ENCODE measurements at regions not wholly inside any gene's neighbourhood (a gene's known extent, or its start where the extent isn't known, plus 50 kb on each side); places are given as distances from the start of the nearest gene placed in this dataset.

- DNase-seq = no peak
Measured at GRCh38 chr21:14869984-14870852, 194.6 kb downstream of the NRIP1 start.

- no peak for DNase-seq
Measured at GRCh38 chr21:14866859-14867765, 197.7 kb downstream of the NRIP1 start.

- peak; percentile 20 for DNase-seq
Measured at GRCh38 chr21:14864211-14865021, 200.4 kb downstream of the NRIP1 start.

GRCh38 chr21:14863745-14864210 lies 201.0 kb downstream of the NRIP1 start:
- no peak for DNase-seq

- DNase-seq = peak; percentile 12
Measured at GRCh38 chr21:14862794-14863720, 201.7 kb downstream of the NRIP1 start.

- DNase-seq = no peak
Measured at GRCh38 chr21:14858311-14858710, 206.5 kb downstream of the NRIP1 start.

GRCh38 chr21:14857529-14857928 lies 207.3 kb downstream of the NRIP1 start:
- DNase-seq = no peak

- DNase-seq = no peak
Measured at GRCh38 chr21:14850394-14850793, 214.4 kb downstream of the NRIP1 start.

GRCh38 chr21:14846621-14847020 lies 218.2 kb downstream of the NRIP1 start:
- DNase-seq = no peak

- DNase-seq = no peak
Measured at GRCh38 chr21:14844001-14844400, 220.8 kb downstream of the NRIP1 start.

- DNase-seq = no peak
Measured at GRCh38 chr21:14842601-14843000, 222.2 kb downstream of the NRIP1 start.

GRCh38 chr21:14841511-14842472 lies 223.0 kb downstream of the NRIP1 start:
- no peak for DNase-seq

- no peak for DNase-seq
Measured at GRCh38 chr21:14838400-14838799, 226.4 kb downstream of the NRIP1 start.

GRCh38 chr21:14836950-14837349 lies 227.8 kb downstream of the NRIP1 start:
- no peak for DNase-seq

- DNase-seq = no peak
Measured at GRCh38 chr21:14833666-14834351, 231.0 kb downstream of the NRIP1 start.

GRCh38 chr21:14833241-14833640 lies 231.6 kb downstream of the NRIP1 start:
- DNase-seq = no peak

GRCh38 chr21:14830307-14830706 lies 234.5 kb downstream of the NRIP1 start:
- DNase-seq = no peak

- no peak for DNase-seq
Measured at GRCh38 chr21:14829685-14830084, 235.1 kb downstream of the NRIP1 start.

- no peak for DNase-seq
Measured at GRCh38 chr21:14827468-14827867, 237.3 kb downstream of the NRIP1 start.

GRCh38 chr21:14826630-14827029 lies 238.2 kb downstream of the NRIP1 start:
- DNase-seq = no peak

Data from stimulated activated CD4-positive, alpha-beta T cell treated with anti-CD3 and anti-CD28 coated beads, Interleukin-12 subunit alpha, Interleukin-12 subunit beta, amount 100 ng/mL, for 4 hours (primary cell).